ENCODE measurements at regions not wholly inside any gene's neighbourhood (a gene's known extent, or its start where the extent isn't known, plus 50 kb on each side); places are given as distances from the start of the nearest gene placed in this dataset.

DNA sequence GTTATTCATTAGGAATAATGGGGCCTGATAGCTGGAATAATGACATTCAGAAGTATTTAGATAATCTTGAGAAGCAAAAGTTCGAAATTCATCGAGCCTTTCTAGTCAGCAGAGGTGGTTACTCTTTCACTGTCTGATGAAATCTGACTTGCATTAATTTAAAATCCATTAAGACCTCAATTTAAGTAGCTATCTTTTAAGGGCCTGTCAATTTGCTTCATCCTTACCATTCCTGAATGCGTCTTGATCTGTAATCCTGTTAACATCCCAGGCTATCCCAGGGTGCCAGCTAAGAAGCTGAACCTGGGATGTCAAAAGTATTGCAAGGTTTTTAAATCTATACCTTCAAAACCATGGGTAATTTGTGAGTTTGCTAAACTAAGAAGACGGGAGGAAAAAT lies 1491.0 kb upstream of the MIR17HG start:
- Mint-ChIP-seq H3K9me3 (no peaks in the 10 kb centered on the region), H3K27me3 (ENCODE audit: low read depth) (no peaks in the 10 kb centered on the region), H3K4me3 (no peak overlapping the region), H3K4me1 (no peaks in the 10 kb centered on the region), H3K27ac (no peak overlapping the region), H3K36me3 (no peaks in the 10 kb centered on the region)
- TF ChIP-seq RELA (CRISPR knock-in tag; IDR thresholded peaks at IDR 0.05; ENCODE audit: borderline replicate concordance) (no peak), FOXP1 (CRISPR knock-in tag; IDR thresholded peaks at IDR 0.05; ENCODE audit: borderline replicate concordance) (no peak), NR2C2 (CRISPR knock-in tag; IDR thresholded peaks at IDR 0.05) (no peak), TP53 (CRISPR knock-in tag; IDR thresholded peaks at IDR 0.05) (no peak), ZSCAN18 (CRISPR knock-in tag; IDR thresholded peaks at IDR 0.05) (no peak), OVOL2 (CRISPR knock-in tag; IDR thresholded peaks at IDR 0.05; ENCODE audit: borderline replicate concordance) (no peak), ZBTB21 (CRISPR knock-in tag; IDR thresholded peaks at IDR 0.05; ENCODE audit: borderline replicate concordance) (no peak), TEAD4 (CRISPR knock-in tag; IDR thresholded peaks at IDR 0.05) (no peak), CTCF (IDR thresholded peaks at IDR 0.05) (no peak), MAX (CRISPR knock-in tag; IDR thresholded peaks at IDR 0.05) (no peak), IRF2 (CRISPR knock-in tag; IDR thresholded peaks at IDR 0.05; ENCODE audit: borderline replicate concordance, low read depth) (no peak)
- TF ChIP-seq, protein P1, sequence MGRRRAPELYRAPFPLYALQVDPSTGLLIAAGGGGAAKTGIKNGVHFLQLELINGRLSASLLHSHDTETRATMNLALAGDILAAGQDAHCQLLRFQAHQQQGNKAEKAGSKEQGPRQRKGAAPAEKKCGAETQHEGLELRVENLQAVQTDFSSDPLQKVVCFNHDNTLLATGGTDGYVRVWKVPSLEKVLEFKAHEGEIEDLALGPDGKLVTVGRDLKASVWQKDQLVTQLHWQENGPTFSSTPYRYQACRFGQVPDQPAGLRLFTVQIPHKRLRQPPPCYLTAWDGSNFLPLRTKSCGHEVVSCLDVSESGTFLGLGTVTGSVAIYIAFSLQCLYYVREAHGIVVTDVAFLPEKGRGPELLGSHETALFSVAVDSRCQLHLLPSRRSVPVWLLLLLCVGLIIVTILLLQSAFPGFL (CRISPR knock-in tag; IDR thresholded peaks at IDR 0.05; ENCODE audit: borderline replicate concordance) = no peak
- no peak for ATAC-seq
- ChIA-PET POLR2A (no interaction called here), CTCF (no interaction called here)
- DNase-seq (ENCODE audit: low spot score) = no peak

GRCh38 chr13:89857502-89857901 lies 1490.0 kb upstream of the MIR17HG start:
- CTCF ChIA-PET = no interaction called here
- ATAC-seq = no peak
- H3K36me3 Mint-ChIP-seq = no peaks in the 10 kb centered on the region
- no peaks in the 10 kb centered on the region for H3K27me3 Mint-ChIP-seq (ENCODE audit: low read depth)
- H3K4me3 Mint-ChIP-seq = no peak overlapping the region
- H3K4me1 Mint-ChIP-seq = no peaks in the 10 kb centered on the region
- H3K27ac Mint-ChIP-seq = no peak overlapping the region
- POLR2A ChIA-PET = no interaction called here
- no peak for DNase-seq (ENCODE audit: low spot score)
- H3K9me3 Mint-ChIP-seq = no peaks in the 10 kb centered on the region
- TF ChIP-seq ZNF416 (CRISPR knock-in tag; IDR thresholded peaks at IDR 0.05) (no peak), JUN (CRISPR knock-in tag; IDR thresholded peaks at IDR 0.05) (no peak), ZNF121 (CRISPR knock-in tag; IDR thresholded peaks at IDR 0.05) (no peak), SOX15 (CRISPR knock-in tag; IDR thresholded peaks at IDR 0.05) (no peak), ZSCAN18 (CRISPR knock-in tag; IDR thresholded peaks at IDR 0.05) (no peak), SP1 (CRISPR knock-in tag; conservative IDR thresholded peaks at IDR 0.05) (no peak), ARID4B (CRISPR knock-in tag; IDR thresholded peaks at IDR 0.05; ENCODE audit: borderline replicate concordance) (no peak)
- TF ChIP-seq, protein P2, sequence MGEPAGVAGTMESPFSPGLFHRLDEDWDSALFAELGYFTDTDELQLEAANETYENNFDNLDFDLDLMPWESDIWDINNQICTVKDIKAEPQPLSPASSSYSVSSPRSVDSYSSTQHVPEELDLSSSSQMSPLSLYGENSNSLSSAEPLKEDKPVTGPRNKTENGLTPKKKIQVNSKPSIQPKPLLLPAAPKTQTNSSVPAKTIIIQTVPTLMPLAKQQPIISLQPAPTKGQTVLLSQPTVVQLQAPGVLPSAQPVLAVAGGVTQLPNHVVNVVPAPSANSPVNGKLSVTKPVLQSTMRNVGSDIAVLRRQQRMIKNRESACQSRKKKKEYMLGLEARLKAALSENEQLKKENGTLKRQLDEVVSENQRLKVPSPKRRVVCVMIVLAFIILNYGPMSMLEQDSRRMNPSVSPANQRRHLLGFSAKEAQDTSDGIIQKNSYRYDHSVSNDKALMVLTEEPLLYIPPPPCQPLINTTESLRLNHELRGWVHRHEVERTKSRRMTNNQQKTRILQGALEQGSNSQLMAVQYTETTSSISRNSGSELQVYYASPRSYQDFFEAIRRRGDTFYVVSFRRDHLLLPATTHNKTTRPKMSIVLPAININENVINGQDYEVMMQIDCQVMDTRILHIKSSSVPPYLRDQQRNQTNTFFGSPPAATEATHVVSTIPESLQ (CRISPR knock-in tag; IDR thresholded peaks at IDR 0.05) = no peak
- TF ChIP-seq, protein P3, sequence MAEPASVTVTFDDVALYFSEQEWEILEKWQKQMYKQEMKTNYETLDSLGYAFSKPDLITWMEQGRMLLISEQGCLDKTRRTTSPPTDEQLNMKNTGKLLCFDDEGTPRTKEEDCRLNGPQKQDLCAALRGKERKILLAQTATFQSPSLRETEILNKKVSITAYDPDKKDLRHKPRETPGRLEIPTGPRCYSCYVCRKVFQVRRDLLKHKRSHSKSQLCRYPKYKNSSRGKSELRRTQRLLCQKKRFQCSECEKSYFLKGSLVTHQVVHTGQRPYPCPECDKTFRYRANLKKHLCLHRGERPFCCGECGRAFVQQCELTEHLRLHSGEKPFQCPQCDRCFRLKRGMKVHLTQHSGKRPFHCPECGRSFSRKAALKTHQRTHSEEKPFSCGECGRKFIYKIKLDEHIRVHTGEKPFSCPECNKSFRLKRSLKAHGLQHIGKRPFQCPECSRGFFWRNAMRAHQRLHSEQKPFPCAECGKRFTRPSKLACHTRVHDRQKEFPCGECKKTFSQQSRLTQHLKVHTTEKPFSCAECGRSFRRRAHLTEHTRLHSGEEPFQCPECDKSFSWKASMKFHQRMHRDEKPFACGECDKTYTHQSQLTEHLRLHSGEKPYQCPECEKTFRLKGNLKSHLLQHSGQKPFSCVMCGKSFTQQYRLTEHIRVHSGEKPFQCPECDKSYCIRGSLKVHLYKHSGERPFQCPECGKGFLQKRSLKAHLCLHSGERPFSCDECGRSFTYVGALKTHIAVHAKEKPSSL (CRISPR knock-in tag; conservative IDR thresholded peaks at IDR 0.05) = no peak
- TF ChIP-seq, protein P1 (CRISPR knock-in tag; IDR thresholded peaks at IDR 0.05; ENCODE audit: borderline replicate concordance) = no peak
